ENCODE measurements at regions not wholly inside any gene's neighbourhood (a gene's known extent, or its start where the extent isn't known, plus 50 kb on each side); places are given as distances from the start of the nearest gene placed in this dataset.
"Not testable (repeated sequence)": the region's sequence is repeated elsewhere in the genome, so short reads cannot be mapped to it uniquely, and the experiment has no call there.

GRCh38 chr4:26044983-26045382 is 131.0 kb downstream of the SMIM20 start:
- no peak for DNase-seq

DNA sequence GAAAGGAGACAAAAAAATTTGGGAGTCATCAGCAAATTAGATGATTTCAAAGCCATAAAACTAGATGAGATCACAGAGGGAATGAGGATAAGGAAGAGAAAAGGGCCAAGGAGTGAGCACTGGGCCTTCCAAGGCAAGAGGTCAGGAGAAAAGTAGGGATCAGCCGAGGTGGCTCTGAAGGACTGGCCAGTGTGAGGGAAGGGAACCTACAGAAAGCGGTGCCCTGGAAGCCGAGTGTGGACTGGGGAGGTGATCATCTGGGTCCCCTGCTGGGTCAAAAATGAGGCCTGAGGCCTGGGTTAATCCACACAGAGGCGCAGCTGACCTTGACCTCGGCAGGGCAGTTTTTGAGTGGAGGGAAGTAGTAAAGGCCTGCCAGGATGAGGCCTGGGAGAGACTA is 133.8 kb downstream of the SMIM20 start:
- no peak for DNase-seq

GRCh38 chr4:26048378-26048882 is 134.4 kb downstream of the SMIM20 start:
- DNase-seq: peak; percentile 71 to 83

DNA sequence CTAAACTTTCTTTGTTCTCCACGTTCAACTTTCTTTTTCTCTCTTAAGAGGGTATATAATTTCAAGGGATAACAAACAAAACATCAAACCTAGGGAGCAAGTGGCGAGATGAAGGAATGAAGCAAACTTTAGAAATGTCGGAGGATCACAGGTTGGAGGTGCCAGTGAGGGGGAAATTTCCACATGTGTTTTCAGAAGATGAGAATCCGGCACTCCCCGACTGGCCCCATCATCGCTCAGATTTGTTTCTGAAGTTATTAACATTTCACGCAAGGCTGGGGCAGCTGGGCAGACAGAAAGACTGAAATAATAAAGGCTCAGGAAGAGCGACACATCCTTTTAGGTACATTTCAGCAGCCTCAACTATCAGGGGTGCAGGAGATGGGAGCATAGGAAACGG is 134.9 kb downstream of the SMIM20 start:
- no peak for DNase-seq

GRCh38 chr4:26049447-26049846 is 135.4 kb downstream of the SMIM20 start:
- no peak for DNase-seq

GRCh38 chr4:26050212-26050643 is 136.2 kb downstream of the SMIM20 start:
- no peak for DNase-seq

DNA sequence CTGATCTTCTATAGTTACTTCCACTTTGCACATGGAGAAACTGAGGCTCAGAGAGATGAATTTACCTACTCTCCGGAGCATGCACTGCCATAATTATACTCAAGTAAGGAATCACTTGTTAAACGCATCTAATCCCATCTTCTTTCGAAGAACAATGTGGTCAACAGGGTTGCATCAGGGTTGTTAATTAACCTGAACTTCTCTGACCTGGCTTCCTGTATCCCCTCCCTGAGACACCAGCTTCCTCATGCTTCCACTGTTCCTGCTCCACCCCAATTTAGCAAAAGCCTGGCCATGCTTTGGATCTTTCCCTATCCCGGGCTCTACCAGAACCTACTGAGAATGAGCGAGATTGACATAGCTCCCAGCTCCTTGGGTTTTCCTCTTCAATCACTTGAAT is 136.7 kb downstream of the SMIM20 start:
- DNase-seq: no peak

GRCh38 chr4:26051240-26051639 is 137.2 kb downstream of the SMIM20 start:
- no peak for DNase-seq

DNA sequence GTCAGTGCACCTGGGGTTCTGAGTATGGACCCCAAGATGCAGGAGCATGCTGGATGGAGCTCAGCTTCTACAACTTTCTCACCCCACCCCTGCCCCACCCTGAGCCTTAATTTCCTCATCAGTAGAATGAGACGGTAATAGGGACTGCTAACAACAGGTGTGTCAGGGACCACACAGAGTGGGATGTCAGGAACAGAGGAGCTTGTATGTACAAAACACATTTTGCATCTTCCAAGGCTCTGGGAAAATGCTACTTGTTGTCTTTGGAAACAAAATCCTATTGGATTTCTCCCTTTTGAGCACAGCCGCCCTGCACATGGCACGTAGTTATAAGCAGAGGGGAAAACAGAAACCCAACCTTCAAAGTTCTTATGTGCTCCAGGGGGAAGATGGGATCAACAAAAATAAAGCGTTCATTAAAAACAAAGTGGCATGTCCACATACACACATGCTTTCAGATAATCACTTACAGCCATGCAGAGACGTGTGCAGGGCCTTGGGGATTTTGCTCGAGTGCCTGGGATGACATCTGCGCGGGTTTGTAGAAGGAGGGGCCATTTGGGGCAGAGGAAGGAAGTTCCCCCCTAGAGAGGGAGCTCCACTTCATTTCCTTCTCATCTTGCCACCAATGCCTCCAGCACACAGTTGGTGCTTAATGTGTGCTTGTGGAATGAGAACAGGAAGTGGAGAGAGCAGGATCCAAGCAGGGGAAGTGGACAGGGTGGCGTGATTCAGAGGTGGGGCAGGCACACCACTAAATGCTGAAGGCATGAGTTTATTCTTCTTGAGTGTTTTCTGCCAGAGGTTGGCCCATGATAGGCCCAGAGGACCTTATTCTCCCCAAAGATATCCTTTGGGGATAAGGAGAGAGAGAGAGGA is 138.9 kb downstream of the SMIM20 start:
- no peak for DNase-seq

DNA sequence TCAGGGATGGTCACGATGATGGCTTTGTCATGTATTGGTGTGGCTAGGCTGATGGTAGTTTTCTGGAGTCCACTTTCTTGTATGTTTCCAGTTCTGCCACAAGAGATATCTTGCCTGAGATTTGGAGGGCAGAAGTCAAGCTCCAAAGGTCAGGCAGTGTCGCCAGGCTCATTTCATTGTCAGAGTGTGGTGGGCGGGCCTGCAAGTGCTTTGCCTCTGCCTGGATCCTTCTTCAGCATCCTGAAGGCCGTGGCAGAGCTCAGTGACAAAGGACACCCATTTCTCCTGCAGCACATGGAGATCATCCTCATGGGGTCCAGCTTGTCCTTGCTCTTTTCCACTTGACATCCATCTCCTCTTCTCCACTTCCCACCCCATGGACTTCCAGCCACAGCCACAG is 139.7 kb downstream of the SMIM20 start:
- DNase-seq: no peak

- DNase-seq: no peak
Measured at GRCh38 chr4:26055855-26056254, 141.8 kb downstream of the SMIM20 start.

- no peak for DNase-seq
Measured at GRCh38 chr4:26056406-26056805, 142.4 kb downstream of the SMIM20 start.

DNA sequence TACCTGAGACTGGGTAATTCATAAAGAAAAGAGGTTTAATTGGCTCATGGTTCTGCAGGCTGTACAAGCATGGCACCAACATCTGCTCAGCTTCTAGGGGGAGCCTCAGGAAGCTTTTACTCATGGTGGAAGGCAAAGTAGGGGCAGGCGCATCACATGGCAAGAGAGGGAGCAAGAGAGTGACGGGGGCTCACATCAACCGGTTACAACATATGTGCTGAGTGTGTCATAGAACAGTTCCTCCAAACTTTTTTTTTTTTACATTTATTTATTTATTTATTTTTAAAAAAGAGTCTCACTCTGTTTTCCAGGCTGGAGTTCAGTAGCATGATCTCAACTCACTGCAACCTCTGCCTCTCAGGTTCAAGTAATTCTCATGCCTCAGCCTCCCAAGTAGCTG is 143.8 kb downstream of the SMIM20 start:
- DNase-seq: not testable (repeated sequence)

GRCh38 chr4:26058537-26058936 is 144.5 kb downstream of the SMIM20 start:
- DNase-seq: no peak

DNA sequence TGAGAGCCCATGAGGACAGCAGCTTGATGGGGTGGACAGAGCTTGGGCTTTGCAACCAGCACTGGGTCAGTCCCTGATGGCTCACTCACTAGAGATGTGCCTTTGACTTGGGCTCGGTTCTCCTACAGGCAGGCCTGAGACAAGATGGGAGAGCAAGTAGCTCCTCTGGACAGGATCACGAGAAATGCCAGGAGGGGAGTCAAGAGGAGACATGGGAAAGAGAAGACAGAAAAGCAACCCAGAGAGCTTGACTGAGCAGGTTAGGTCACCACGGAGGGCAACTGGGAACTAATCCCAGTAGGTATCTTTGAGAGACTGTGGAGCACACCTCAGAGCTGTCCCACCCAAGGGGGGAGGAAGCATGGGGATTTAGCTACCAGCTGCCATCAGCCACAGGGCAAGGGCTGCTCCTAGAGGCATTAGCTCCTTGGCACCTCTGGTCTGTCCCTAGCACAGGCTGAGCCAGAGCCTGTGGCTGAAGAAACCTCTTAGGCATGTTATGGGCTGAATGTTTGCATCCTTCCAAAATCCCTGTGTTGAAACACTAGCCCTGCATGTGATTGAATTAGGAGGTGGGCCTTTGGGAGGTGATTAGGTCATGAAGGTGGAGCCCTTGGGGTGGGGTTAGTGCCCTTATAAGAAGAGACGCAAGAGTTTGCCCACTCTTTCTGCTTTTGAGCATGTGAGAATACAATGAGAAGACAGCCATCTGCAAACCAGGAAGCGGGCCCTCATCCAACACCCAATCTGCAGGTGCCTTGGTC is 145.6 kb downstream of the SMIM20 start:
- DNase-seq: no peak

GRCh38 chr4:26060286-26060685 is 146.3 kb downstream of the SMIM20 start:
- no peak for DNase-seq

- DNase-seq: no peak
Measured at GRCh38 chr4:26061248-26061986, 147.4 kb downstream of the SMIM20 start.

DNA sequence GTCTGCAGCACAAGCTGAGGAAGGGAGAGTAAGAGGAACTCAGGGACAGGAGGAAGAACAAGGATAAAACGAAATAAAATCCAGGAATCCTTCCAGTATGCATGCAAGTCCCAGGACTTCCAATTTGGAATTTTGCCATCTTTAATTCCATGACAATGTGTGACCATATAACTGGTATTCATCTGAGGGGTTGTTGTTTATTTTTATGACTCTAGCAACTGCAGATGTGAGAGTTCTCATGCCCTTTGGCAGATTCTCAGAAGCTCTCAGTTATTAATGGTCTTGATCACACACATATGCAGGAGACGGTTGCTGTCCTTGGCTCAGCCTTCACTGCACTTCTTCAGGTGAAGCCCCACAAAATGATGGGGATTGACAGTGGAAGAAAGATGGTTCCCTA is 148.2 kb downstream of the SMIM20 start:
- no peak for DNase-seq

- not testable (repeated sequence) for DNase-seq
Measured at GRCh38 chr4:26064009-26064408, 150.0 kb downstream of the SMIM20 start.

DNA sequence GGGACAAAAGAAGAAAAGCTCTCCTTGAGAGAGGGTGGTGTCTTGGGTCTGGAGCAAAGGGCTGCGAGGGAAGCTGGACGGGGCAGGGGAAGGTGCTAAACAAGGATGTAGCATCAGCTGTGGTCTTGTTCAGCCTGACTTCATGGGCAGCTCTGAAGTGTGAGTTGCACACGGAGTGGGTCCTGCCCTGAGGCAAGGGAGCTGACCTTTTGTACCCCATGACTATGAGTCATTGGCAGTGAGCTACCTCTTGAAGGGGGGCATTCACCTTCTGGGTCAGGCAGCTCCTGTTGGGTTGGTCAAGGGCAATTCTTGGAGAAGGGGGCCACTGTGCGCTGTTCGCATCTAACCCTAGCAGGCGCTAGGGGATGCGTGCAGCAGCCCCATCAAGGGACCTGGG is 151.8 kb downstream of the SMIM20 start:
- DNase-seq: no peak

DNA sequence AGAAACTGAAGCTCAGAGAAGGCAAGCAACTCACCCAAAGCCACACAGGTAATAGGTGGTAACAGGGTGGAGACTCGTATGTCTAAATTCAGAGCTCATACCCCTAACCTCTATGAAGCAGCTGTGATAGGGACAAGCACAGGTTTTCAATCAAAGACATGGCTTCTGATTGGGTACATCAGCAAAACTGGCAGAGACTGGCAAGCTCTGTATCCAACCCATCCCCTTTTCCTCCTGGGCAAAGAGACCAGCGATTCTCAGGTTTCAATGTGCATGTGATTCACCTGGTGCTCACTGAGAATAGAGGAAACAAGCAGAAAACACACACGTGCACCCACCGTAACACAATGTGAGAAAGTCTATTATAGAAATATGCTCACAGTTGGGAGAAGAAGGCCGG is 153.0 kb downstream of the SMIM20 start:
- no peak for DNase-seq

GRCh38 chr4:26069218-26069617 is 155.2 kb downstream of the SMIM20 start:
- DNase-seq: no peak

All from right lung (tissue), 2 donors.